Mucosa of descending colon (tissue), 3 donors: ENCODE measurements at regions not wholly inside any gene's neighbourhood (a gene's known extent, or its start where the extent isn't known, plus 50 kb on each side); places are given as distances from the start of the nearest gene placed in this dataset.

Experiments used
- ATAC-seq: fragments of 200-7000 bp; cut with Tn5 transposase; one replicate; pipeline ENCODE4 v1.9.1; 2020; ENCODE audit warnings: mild to moderate bottlenecking, moderate library complexity
- DNase-seq, 3 donors: peaks; one replicate each; pipeline ENCODE4 v3.0.0-alpha.2; 2020
- H3K36me3 ChIP-seq: fragments of 200-600 bp; one replicate; pipeline ENCODE4 v1.8.0; 2021; ENCODE audit warnings: low read depth, mild to moderate bottlenecking
- H3K4me1 ChIP-seq: fragments of 200-600 bp; one replicate; pipeline ENCODE4 v1.8.0; 2021; ENCODE audit warnings: low read depth, mild to moderate bottlenecking
- H3K4me3 ChIP-seq: fragments of 200-600 bp; one replicate; pipeline ENCODE4 v1.8.0; 2021; ENCODE audit warnings: mild to moderate bottlenecking
- H3K9me3 ChIP-seq: fragments of 200-600 bp; one replicate; pipeline ENCODE4 v1.8.0; 2021; ENCODE audit warnings: mild to moderate bottlenecking
- CTCF ChIP-seq: fragments of 200-600 bp; IDR thresholded peaks from one replicate; pipeline ENCODE4 v1.8.0; 2022; ENCODE audit warnings: antibody characterized with exemption, mild to moderate bottlenecking
- intact Hi-C, 2 donors: fragments of 100-400 bp; cut with DNase I in 1 of 2; cut with micrococcal nuclease in 1 of 2; formaldehyde crosslinking; loops; one replicate each; pipeline versions ENCODE4 v1.11.0 to v1.11.1; 2022; cut with DNase I, micrococcal nuclease
- donor health status: DM: no; HTN: no; CAD: no; lungs with moderate emphysema.
- donor health status: DM: no; HTN: no; CAD: no.
- donor health status: DM: no; HTN: yes; CAD: no.

- no peak for DNase-seq
- no peaks in the 10 kb centered on the region for H3K4me1 ChIP-seq
- no peaks in the 10 kb centered on the region for H3K9me3 ChIP-seq
- no peak for ATAC-seq
- no peak for TF ChIP-seq CTCF
- intact Hi-C loops: no loop called here
- H3K36me3 ChIP-seq: no peaks in the 10 kb centered on the region
- H3K4me3 ChIP-seq: no peak overlapping the region
These were observed 144.3 kb downstream of the DMRTA2 start for GRCh38 chr1:50278961-50279360.

- DNase-seq: no peak
- H3K4me3 ChIP-seq: no peak overlapping the region
- H3K36me3 ChIP-seq: no peaks in the 10 kb centered on the region
- H3K4me1 ChIP-seq: no peaks in the 10 kb centered on the region
- TF ChIP-seq CTCF: no peak
- ATAC-seq: no peak
- intact Hi-C loops: no loop called here
- no peaks in the 10 kb centered on the region for H3K9me3 ChIP-seq
These were observed 144.8 kb downstream of the DMRTA2 start for GRCh38 chr1:50278410-50278809.

- H3K9me3 ChIP-seq: no peaks in the 10 kb centered on the region
- H3K4me3 ChIP-seq: no peak overlapping the region
- TF ChIP-seq CTCF: no peak
- intact Hi-C loops: no loop called here
- no peak for DNase-seq
- no peaks in the 10 kb centered on the region for H3K4me1 ChIP-seq
- no peak for ATAC-seq
- no peaks in the 10 kb centered on the region for H3K36me3 ChIP-seq
These were observed 147.7 kb downstream of the DMRTA2 start for GRCh38 chr1:50275566-50275965.

- intact Hi-C loops: no loop called here
- Histone ChIP-seq H3K4me3 (no peak overlapping the region), H3K4me1 (no peaks in the 10 kb centered on the region), H3K36me3 (no peaks in the 10 kb centered on the region), H3K9me3 (no peaks in the 10 kb centered on the region)
- no peak for DNase-seq
- no peak for TF ChIP-seq CTCF
- ATAC-seq: no peak
These were observed 150.3 kb downstream of the DMRTA2 start for GRCh38 chr1:50272912-50273311.

- peak in 2 of 3 donors; percentile 51 to 64 for DNase-seq
- ATAC-seq: peak; percentile 65
- H3K4me3 ChIP-seq: no peak overlapping the region
- H3K9me3 ChIP-seq: no peaks in the 10 kb centered on the region
- peak; percentile 18 for TF ChIP-seq CTCF
- no peaks in the 10 kb centered on the region for H3K36me3 ChIP-seq
- intact Hi-C loops: no loop called here
- H3K4me1 ChIP-seq: no peaks in the 10 kb centered on the region
These were observed 151.2 kb downstream of the DMRTA2 start for GRCh38 chr1:50271968-50272578.

GRCh38 chr1:50271337-50271736 is 151.9 kb downstream of the DMRTA2 start:
- Histone ChIP-seq H3K36me3 (no peaks in the 10 kb centered on the region), H3K4me3 (no peak overlapping the region), H3K9me3 (no peaks in the 10 kb centered on the region), H3K4me1 (no peaks in the 10 kb centered on the region)
- no peak for ATAC-seq
- TF ChIP-seq CTCF: no peak
- DNase-seq: no peak
- intact Hi-C loops: no loop called here
